Caco-2 (cell line): ENCODE measurements at regions not wholly inside any gene's neighbourhood (a gene's known extent, or its start where the extent isn't known, plus 50 kb on each side); places are given as distances from the start of the nearest gene placed in this dataset.

Source experiments
- BruUV-seq: library from RNA; stranded (reverse); fragments of 400-500 nt; replicated peaks from 2 replicates; lab custom pipeline; 2021; lab: Mats Ljungman, UMichigan
- CTCF ChIA-PET: fragments of 300-600 bp; sonication (Branson Sonifier 250); formaldehyde crosslinking; loops from one replicate; lab custom pipeline; 2022; ENCODE audit warnings: antibody characterized with exemption; lab: Charles Lee
- POLR2A ChIA-PET: fragments of 300-600 bp; sonication (Branson Sonifier 250); formaldehyde crosslinking; loops from one replicate; lab custom pipeline; 2022; ENCODE audit warnings: antibody characterized with exemption; lab: Charles Lee
- DNase-seq, 2 experiments: peaks; one replicate each; pipeline versions ENCODE4 v3.0.0 to v3.0.0-alpha.2; 2020 to 2022
- H3K27me3 ChIP-seq: replicated peaks from 2 replicates; pipeline ENCODE4 v1.6.0; 2011; ENCODE audit warnings: low read length; ENCODE audit not compliant: control insufficient read depth, insufficient read depth
- H3K36me3 ChIP-seq: 2 replicates; pipeline ENCODE4 v1.5.1; 2011; ENCODE audit warnings: low read length; ENCODE audit not compliant: control insufficient read depth, insufficient read depth
- H3K4me1 ChIP-seq: fragments of 250-450 bp; sonication (Bioruptor Pico); 2 replicates; pipeline ENCODE4 v1.5.1; 2020; ENCODE audit warnings: mild to moderate bottlenecking
- H3K4me3 ChIP-seq: 2 replicates; pipeline ENCODE4 v1.5.1; 2011; ENCODE audit warnings: low read depth, mild to moderate bottlenecking, control low read depth, low read length
- H3K9me3 ChIP-seq: fragments of 250-450 bp; sonication (Bioruptor Pico); 2 replicates; pipeline ENCODE4 v1.5.1; 2020; ENCODE audit warnings: mild to moderate bottlenecking, moderate library complexity
- H3K27ac Mint-ChIP-seq: one replicate; pipeline ENCODE4 v1.8.0; 2022; ENCODE audit warnings: mixed read lengths; ENCODE audit not compliant: unreplicated experiment
- H3K27me3 Mint-ChIP-seq: one replicate; pipeline ENCODE4 v1.8.0; 2022; ENCODE audit warnings: mixed read lengths; ENCODE audit not compliant: insufficient read depth, unreplicated experiment
- H3K36me3 Mint-ChIP-seq: one replicate; pipeline ENCODE4 v1.8.0; 2022; ENCODE audit warnings: mild to moderate bottlenecking, mixed read lengths; ENCODE audit not compliant: insufficient read depth, unreplicated experiment
- H3K4me1 Mint-ChIP-seq: one replicate; pipeline ENCODE4 v1.8.0; 2022; ENCODE audit warnings: low read depth, mixed read lengths; ENCODE audit not compliant: unreplicated experiment
- H3K4me3 Mint-ChIP-seq: one replicate; pipeline ENCODE4 v1.8.0; 2022; ENCODE audit warnings: mild to moderate bottlenecking, moderate library complexity, mixed read lengths; ENCODE audit not compliant: unreplicated experiment
- H3K9me3 Mint-ChIP-seq: one replicate; pipeline ENCODE4 v1.8.0; 2022; ENCODE audit warnings: mixed read lengths; ENCODE audit not compliant: unreplicated experiment
- intact Hi-C: fragments of 100-400 bp; cut with micrococcal nuclease; formaldehyde crosslinking; loops from one replicate; pipeline ENCODE4 v1.10.0; 2022; ENCODE audit not compliant: unreplicated experiment
- TF ChIP-seq, protein P1 (sequence below), 2 experiments: fragments of 200-600 bp in 1 of 2; IDR thresholded peaks; 1 replicate in 1 of 2; 2 replicates in 1 of 2; pipeline versions ENCODE4 v1.5.1 to v1.8.0; 2011 to 2022; ENCODE audit warnings: antibody characterized with exemption in 1 of 2, control low read depth in 1 of 2, inconsistent platforms in 1 of 2, low read depth in 1 of 2, low read length in 1 of 2, mild to moderate bottlenecking in 1 of 2, moderate library complexity in 1 of 2; ENCODE audit not compliant: insufficient read depth in 1 of 2, severe bottlenecking in 1 of 2, unreplicated experiment in 1 of 2

DNA sequence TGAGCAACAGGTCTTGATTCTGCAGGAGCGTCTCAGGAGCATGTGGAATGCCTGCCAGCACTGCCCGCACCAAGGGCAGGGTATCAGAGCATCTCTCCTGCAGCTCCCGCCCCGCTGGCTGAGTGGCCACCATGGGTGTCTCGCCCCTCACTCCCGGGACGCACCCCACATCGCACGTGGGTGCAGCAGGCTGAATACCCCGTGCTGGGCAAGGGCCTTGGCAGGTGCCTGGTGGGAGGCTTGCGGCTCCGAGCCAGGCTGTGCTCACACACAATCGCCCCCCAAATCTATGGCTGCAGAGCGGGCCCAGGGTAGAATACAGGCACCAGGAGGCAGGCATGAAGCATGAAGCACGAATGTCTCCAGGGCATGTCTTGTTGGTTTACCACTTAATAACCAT lies 103.9 kb upstream of the TMEM132D start:
- TF ChIP-seq, protein P1, sequence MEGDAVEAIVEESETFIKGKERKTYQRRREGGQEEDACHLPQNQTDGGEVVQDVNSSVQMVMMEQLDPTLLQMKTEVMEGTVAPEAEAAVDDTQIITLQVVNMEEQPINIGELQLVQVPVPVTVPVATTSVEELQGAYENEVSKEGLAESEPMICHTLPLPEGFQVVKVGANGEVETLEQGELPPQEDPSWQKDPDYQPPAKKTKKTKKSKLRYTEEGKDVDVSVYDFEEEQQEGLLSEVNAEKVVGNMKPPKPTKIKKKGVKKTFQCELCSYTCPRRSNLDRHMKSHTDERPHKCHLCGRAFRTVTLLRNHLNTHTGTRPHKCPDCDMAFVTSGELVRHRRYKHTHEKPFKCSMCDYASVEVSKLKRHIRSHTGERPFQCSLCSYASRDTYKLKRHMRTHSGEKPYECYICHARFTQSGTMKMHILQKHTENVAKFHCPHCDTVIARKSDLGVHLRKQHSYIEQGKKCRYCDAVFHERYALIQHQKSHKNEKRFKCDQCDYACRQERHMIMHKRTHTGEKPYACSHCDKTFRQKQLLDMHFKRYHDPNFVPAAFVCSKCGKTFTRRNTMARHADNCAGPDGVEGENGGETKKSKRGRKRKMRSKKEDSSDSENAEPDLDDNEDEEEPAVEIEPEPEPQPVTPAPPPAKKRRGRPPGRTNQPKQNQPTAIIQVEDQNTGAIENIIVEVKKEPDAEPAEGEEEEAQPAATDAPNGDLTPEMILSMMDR (IDR thresholded peaks at IDR 0.05; ENCODE audit: insufficient read depth in 1 of 2, low read depth in 1 of 2, low read length in 1 of 2, severe bottlenecking in 1 of 2, unreplicated experiment in 1 of 2) = no peak
- Mint-ChIP-seq H3K27me3 (peaks cover 2% of the 10 kb centered on the region), H3K4me3 (no peak overlapping the region), H3K36me3 (no peaks in the 10 kb centered on the region), H3K9me3 (no peaks in the 10 kb centered on the region), H3K27ac (no peak overlapping the region), H3K4me1 (no peaks in the 10 kb centered on the region)
- Histone ChIP-seq H3K4me3 (no peak overlapping the region), H3K27me3 (no peaks in the 10 kb centered on the region), H3K36me3 (no peaks in the 10 kb centered on the region), H3K9me3 (no peaks in the 10 kb centered on the region), H3K4me1 (no peaks in the 10 kb centered on the region)
- intact Hi-C loops = no loop called here
- CTCF ChIA-PET = no interaction called here
- no TSS peak for BruUV-seq
- POLR2A ChIA-PET = no interaction called here
- no peak for DNase-seq

- no peak overlapping the region for H3K4me3 Mint-ChIP-seq
- H3K36me3 Mint-ChIP-seq = no peaks in the 10 kb centered on the region
- Histone ChIP-seq H3K27me3 (no peaks in the 10 kb centered on the region), H3K9me3 (no peaks in the 10 kb centered on the region), H3K36me3 (no peaks in the 10 kb centered on the region), H3K4me3 (no peak overlapping the region), H3K4me1 (no peaks in the 10 kb centered on the region)
- BruUV-seq = no TSS peak
- no peaks in the 10 kb centered on the region for H3K4me1 Mint-ChIP-seq
- CTCF ChIA-PET = no interaction called here
- TF ChIP-seq, protein P1 (IDR thresholded peaks at IDR 0.05; ENCODE audit: insufficient read depth in 1 of 2, low read depth in 1 of 2, low read length in 1 of 2, severe bottlenecking in 1 of 2, unreplicated experiment in 1 of 2) = no peak
- intact Hi-C loops = no loop called here
- peaks cover 2% of the 10 kb centered on the region for H3K27me3 Mint-ChIP-seq
- no peak for DNase-seq
- H3K9me3 Mint-ChIP-seq = no peaks in the 10 kb centered on the region
- POLR2A ChIA-PET = no interaction called here
- no peak overlapping the region for H3K27ac Mint-ChIP-seq
These were observed 104.4 kb upstream of the TMEM132D start for GRCh38 chr12:130008241-130008640.

DNA sequence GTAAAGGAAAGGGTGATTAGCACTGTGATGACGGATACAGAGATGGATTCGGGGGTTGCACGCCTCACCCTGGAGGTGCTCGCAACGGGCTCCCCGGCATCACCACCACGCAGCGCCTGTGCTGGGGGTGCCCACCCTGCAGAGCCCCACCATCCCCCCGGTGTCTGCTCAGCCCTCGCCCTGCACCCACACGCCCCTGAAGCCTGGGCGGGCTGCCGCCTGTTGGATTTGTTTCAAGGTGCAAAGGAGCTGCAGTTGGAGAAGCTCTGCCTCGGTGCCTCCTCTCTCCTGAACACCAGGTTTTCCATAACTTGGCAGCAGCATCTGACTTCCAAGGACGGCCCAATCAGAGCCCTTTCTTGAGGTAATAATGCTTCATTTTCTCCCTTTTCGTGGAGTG lies 106.1 kb upstream of the TMEM132D start:
- TF ChIP-seq, protein P1 (IDR thresholded peaks at IDR 0.05; ENCODE audit: insufficient read depth in 1 of 2, low read depth in 1 of 2, low read length in 1 of 2, severe bottlenecking in 1 of 2, unreplicated experiment in 1 of 2) = no peak
- no peak overlapping the region for H3K4me3 ChIP-seq
- intact Hi-C loops = no loop called here
- Mint-ChIP-seq H3K27ac (no peak overlapping the region), H3K36me3 (no peaks in the 10 kb centered on the region), H3K4me1 (no peaks in the 10 kb centered on the region), H3K27me3 (peaks cover 2% of the 10 kb centered on the region), H3K4me3 (no peak overlapping the region), H3K9me3 (no peaks in the 10 kb centered on the region)
- ChIA-PET POLR2A (no interaction called here), CTCF (no interaction called here)
- H3K9me3 ChIP-seq = no peaks in the 10 kb centered on the region
- DNase-seq = no peak
- no peaks in the 10 kb centered on the region for H3K36me3 ChIP-seq
- BruUV-seq = no TSS peak
- no peaks in the 10 kb centered on the region for H3K27me3 ChIP-seq
- no peaks in the 10 kb centered on the region for H3K4me1 ChIP-seq
